Fibroblast of the conjunctiva (primary cell): ENCODE measurements at regions not wholly inside any gene's neighbourhood (a gene's known extent, or its start where the extent isn't known, plus 50 kb on each side); places are given as distances from the start of the nearest gene placed in this dataset.

Experiments used
- DNase-seq: peaks from one replicate; pipeline ENCODE4 v3.0.0-alpha.2; 2010; ENCODE audit warnings: low read depth

DNA sequence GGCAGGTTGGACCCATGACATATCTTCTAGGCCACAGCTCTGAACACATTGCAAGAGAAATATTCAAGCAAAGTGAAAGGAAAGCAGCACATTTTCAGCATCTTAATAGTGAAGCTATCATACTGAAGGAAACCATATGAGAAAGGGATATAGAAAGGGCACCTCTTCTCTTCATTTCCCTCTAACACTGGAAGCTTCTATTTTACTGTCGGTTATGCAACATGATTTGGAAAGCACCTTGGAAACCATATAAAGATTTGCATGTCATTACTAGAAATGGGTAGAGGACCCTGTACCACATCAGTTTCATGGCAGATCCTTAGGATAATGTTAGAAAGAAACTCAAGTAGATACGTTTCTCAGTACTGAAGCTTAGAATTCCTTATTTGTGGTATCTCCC, 70.5 kb upstream of the HMGN3 start:
- no peak for DNase-seq

DNA sequence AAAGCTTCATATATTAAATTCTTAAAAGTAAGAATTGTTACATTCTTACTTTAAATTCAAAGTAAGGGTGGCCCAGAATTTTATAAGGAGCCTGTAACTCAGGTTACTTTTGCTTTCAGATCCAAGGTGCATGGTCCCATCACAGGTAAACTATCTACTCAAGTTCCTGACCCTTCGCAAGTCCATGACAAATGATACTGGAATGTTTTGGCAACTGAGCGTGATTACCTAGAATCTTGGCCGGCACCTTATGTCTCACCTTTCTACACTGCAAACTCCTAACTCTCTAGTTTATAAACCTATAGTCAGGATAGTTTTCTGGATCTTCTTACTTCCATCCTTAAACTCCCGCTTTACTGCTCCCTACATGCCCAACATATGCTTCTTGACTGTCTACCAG, 67.9 kb upstream of the HMGN3 start:
- no peak for DNase-seq

DNA sequence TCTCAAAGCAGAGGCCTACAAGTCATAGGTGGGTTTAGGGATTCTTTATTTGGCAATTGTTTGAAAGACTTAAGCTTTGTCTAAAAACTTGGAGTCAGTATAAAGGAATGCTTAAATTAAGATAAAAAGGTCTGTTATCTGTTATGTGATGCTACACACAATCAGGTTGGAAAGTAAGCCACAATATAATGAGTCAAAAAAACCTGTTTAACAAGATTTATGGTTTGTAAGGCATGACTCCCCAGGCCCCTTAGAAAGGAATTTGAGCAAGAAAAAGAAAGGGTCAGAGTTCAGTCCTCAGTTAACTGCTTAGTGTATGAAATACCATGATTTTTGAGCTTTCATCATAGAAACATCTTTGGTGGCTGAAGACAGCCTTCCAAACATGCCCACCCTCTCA, 66.8 kb upstream of the HMGN3 start:
- no peak for DNase-seq

DNA sequence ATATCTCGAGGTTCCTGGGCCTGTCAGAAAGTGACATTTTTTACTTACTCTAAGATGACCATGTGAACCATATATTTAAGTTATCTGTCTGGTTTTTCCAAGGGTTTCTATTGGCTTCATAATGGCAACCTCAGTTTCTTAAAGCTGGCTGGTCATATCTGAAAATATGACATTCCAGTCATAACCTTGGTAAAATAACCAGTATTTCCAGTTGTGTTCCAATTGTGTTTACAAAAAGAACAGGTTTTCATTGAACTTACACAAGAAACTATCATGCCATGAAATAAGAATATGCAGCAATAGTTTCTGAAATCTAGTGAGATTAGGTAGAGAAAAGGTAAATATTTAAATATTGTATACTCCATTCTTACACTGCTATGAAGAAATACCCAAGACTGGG, 61.7 kb upstream of the HMGN3 start:
- DNase-seq: no peak
